AG09309 (cell line): ENCODE measurements at regions not wholly inside any gene's neighbourhood (a gene's known extent, or its start where the extent isn't known, plus 50 kb on each side); places are given as distances from the start of the nearest gene placed in this dataset.

Source experiments
- DNase-seq: peaks from one replicate; pipeline ENCODE4 v3.0.0-alpha.2; 2010; ENCODE audit warnings: low read depth
- H3K4me3 ChIP-seq: 2 replicates; pipeline ENCODE4 v1.5.1; 2011; ENCODE audit warnings: mild to moderate bottlenecking, low read depth, low read length, moderate library complexity; ENCODE audit not compliant: control insufficient read depth
- CTCF ChIP-seq: IDR thresholded peaks from 2 replicates; pipeline ENCODE4 v1.5.1; 2011; ENCODE audit warnings: mild to moderate bottlenecking, low read depth, low read length, inconsistent platforms; ENCODE audit not compliant: insufficient read depth, control insufficient read depth; ENCODE audit errors: missing control alignments

DNA sequence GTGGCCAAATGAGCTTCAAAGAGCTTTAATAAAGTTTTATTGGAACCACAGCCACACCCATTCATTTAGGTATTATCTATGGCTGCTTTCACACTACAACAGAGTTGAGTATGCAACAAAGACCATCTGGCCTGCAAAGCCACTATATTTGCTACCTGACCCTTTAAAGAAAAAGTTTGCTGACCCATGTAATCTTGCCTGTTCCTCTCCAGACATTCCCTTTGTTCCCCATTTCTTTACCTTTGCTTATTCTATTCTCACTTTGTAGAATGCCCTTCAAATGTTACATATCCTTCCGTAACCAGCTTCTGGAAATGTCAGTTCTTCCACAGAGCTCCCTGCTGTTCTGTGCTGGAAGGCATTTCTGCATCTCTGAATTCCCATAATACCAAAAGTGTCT is 320.2 kb downstream of the TLE1 start:
- DNase-seq, result no peak
- no peak overlapping the region for H3K4me3 ChIP-seq
- no peak for TF ChIP-seq CTCF

DNA sequence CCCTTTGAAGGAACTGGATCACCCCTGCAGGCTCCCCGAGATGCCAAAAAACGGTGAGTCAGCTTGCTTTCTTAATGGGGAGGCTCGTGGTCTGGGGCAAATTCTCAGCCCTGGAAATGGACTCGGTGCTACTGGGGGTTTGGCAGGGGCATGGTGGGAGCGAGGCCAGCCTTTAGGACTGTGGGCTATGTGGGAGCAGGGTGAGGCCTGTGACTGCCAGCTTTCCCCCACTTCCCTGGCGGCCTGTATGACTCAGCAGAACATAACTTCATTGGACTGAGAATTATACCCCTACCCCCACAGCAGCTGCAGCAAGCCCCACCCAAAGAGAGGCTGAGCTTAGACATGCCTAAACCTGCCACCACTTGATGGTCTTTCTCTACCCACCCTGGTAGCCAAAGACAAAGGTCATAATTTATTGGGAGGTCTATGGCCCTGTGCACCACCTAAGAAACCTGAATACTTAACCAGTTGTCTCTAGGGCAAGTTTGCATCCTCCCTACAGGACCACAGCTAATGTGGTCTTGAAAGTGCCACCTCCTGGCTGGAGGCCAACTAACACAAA is 325.3 kb downstream of the TLE1 start:
- no peak for TF ChIP-seq CTCF
- DNase-seq, result no peak
- no peak overlapping the region for H3K4me3 ChIP-seq

DNA sequence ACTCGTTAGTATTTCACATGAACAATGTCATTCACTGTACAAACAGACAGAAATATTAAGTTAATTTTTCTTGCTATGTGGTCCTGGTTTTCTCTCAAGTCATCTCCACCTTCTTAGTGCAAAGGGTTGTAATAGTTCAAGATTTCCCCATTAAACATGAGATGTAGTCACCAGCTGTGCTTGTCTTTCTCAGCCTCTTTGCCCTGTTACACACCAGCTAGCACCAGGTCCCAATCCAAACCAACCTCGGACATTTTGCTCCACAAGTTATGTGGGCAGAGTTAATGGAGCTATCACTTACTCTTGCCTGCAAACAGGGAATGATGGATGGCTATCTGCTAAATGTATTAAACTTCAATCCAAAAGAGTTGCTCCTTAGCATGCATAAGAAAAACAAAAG is 328.1 kb downstream of the TLE1 start:
- no peak overlapping the region for H3K4me3 ChIP-seq
- TF ChIP-seq CTCF, result no peak
- DNase-seq, result no peak

DNA sequence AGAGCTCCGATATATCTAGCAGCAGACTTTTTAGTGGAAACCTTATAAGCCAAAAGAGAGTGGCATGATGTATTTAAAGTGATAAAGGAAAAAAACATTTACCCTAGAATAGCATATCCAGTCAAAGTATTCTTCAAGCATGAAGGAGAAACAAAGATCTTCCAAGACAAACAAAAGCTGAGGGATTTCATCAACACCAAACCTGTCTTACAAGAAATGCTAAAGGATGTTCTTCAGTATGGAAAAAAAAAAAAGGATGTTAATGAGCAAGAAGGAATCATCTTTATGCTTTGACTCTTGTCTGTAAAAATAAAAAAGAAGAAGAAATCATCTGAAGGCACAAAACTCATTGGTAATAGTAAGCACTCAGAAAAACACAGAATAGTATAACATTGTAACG is 338.2 kb downstream of the TLE1 start:
- no peak for TF ChIP-seq CTCF
- DNase-seq, result no peak

GRCh38 chr9:81344366-81344765 is 345.0 kb downstream of the TLE1 start:
- H3K4me3 ChIP-seq, result no peak overlapping the region
- DNase-seq, result no peak
- no peak for TF ChIP-seq CTCF

More for the DNA sequence above, 338.2 kb downstream of the TLE1 start:
- H3K4me3 ChIP-seq, result no peak overlapping the region

DNA sequence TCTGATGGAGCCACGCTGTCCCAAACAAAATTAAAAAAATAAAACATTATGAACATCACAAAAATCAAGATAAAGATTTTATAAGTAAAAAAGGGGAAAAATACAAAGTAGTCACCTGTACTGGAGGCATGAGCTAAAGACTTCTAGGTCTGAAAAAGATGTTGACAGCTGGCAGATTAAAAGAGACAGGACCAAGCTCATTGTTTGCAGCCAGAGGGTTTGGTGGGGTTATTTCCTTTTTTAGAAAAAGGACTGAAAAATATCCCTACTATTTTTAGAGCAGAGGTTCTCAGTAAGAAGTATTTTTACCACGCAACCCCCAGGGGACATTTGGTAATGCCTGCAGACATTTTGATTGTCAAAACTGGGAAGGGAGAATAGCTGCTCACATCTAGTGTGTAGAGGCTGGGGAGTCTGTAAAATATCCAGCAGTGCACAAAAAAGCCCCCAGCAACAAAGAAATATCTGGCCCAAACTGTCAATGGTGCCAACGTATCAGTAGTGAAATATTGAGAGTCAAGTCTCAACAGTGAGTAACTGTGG is 353.4 kb downstream of the TLE1 start:
- H3K4me3 ChIP-seq, result no peak overlapping the region
- no peak for TF ChIP-seq CTCF
- no peak for DNase-seq
